Upper lobe of left lung (tissue), 6 donors: ENCODE measurements at regions not wholly inside any gene's neighbourhood (a gene's known extent, or its start where the extent isn't known, plus 50 kb on each side); places are given as distances from the start of the nearest gene placed in this dataset.

Source experiments
- ATAC-seq, 2 donors: fragments of 200-7000 bp; cut with Tn5 transposase; one replicate each; pipeline ENCODE4 v1.9.1; 2022; ENCODE audit warnings: mild to moderate bottlenecking in 2 of 2, moderate library complexity in 2 of 2; ENCODE audit not compliant: low FRiP score in 2 of 2
- DNase-seq, 2 donors: peaks; one replicate each; pipeline ENCODE4 v3.0.0-alpha.2; 2019 to 2020
- H3K27ac ChIP-seq, 4 donors: fragments of 200-600 bp; sonication (generic); one replicate each; pipeline ENCODE4 v1.5.1; 2016 to 2019
- H3K27me3 ChIP-seq, 4 donors: fragments of 200-600 bp; sonication (generic); one replicate each; pipeline ENCODE4 v1.5.1; 2017 to 2019
- H3K36me3 ChIP-seq, 4 donors: fragments of 200-600 bp; sonication (generic); one replicate each; pipeline ENCODE4 v1.5.1; 2016 to 2019
- H3K4me1 ChIP-seq, 4 donors: fragments of 200-600 bp; sonication (generic); one replicate each; pipeline ENCODE4 v1.5.1; 2018 to 2019
- H3K4me3 ChIP-seq, 4 donors: fragments of 200-600 bp; sonication (generic); one replicate each; pipeline ENCODE4 v1.5.1; 2017 to 2019; ENCODE audit warnings: mild to moderate bottlenecking in 2 of 4, moderate library complexity in 1 of 4
- H3K9me3 ChIP-seq, 4 donors: fragments of 200-600 bp; sonication (generic); one replicate each; pipeline ENCODE4 v1.5.1; 2018 to 2019
- EP300 ChIP-seq, 4 donors: sonication (generic); formaldehyde crosslinking; IDR thresholded peaks; one replicate each; pipeline ENCODE4 v1.5.1; 2017; ENCODE audit warnings: antibody characterized with exemption in 4 of 4, control low read depth in 2 of 4
- POLR2A ChIP-seq, 4 donors: fragments of 450-650 bp; IDR thresholded peaks; one replicate each; pipeline ENCODE4 v1.5.1; 2016 to 2017; ENCODE audit warnings: antibody characterized with exemption in 4 of 4, mild to moderate bottlenecking in 2 of 4
- POLR2AphosphoS5 ChIP-seq, 2 donors: sonication (generic); formaldehyde crosslinking; IDR thresholded peaks; one replicate each; pipeline ENCODE4 v1.5.1; 2017; ENCODE audit warnings: antibody characterized with exemption in 2 of 2
- WGBS, 2 donors: methylation state at CpG; one replicate each; pipeline ENCODE4 v1.1.5; 2017 to 2018; 5-methylcytosine and 5-hydroxymethylcytosine counted together
- TF ChIP-seq, protein P1 (sequence below), 6 experiments: fragments of 450-650 bp in 4 of 6; fragments of 200-600 bp in 2 of 6; sonication (generic) in 2 of 6; IDR thresholded peaks; one replicate each; pipeline ENCODE4 v1.5.1; 2016 to 2019; ENCODE audit warnings: antibody characterized with exemption in 6 of 6
- donor health status: DM: no; HTN: no; CAD: no; lungs with moderate emphysema.
- donor health status: DM: no; HTN: yes; CAD: no; lungs with severe emphysema.

DNA sequence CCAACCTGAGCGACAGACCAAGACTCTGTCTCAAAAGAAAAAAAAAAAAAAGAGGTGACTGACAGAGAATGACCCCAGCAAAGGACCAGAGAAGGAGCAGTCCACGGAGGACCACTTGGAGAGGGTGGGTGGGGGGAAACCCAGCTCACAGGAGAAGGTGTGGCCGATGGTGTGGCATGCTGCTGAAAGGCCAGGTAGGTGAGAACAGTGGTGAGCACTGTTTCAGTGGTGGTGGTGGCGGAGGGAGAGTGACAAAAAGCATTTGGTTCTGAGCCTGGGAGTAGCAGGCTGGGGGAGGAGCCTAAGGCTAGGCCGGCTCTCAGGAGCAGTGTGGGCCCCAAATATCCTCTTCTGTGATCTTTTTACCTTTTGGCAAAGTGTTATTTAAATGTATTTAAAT lies 63.8 kb downstream of the IRF2BPL start:
- WGBS, 2 donors: 76 to 81% methylated on average over 5 of the region's 5 CpGs

DNA sequence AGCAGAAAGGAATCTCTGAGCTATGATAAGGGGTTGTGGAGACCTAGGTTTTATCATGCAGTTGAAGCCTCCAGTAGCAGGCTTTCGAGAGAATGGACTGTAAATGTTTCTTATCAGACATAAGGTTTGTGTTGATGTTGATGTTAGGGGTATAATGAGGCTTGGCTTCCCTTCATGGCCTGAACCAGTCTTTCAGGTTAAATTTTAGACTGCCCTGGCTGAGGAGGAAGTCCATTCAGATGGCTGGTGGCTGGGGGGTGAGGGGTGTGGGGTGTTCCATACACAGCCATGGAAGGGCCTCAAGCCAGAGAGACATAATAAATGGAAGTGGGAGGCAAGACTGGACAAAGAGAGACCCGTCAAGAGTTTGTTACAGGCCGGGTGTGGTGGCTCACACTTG lies 65.1 kb downstream of the IRF2BPL start:
- Histone ChIP-seq H3K4me3 (no peak overlapping the region), H3K27ac (no peak overlapping the region), H3K4me1 (peaks cover 13 to 33% (median 19%) of the 10 kb centered on the region in 4 donors), H3K9me3 (no peaks in the 10 kb centered on the region), H3K36me3 (no peaks in the 10 kb centered on the region), H3K27me3 (no peaks in the 10 kb centered on the region)
- ATAC-seq: no peak
- 78 to 79% methylated on average over 3 of the region's 3 CpGs for WGBS, 2 donors
- TF ChIP-seq POLR2A (IDR thresholded peaks at IDR 0.05) (no peak), EP300 (IDR thresholded peaks at IDR 0.05) (no peak), POLR2AphosphoS5 (IDR thresholded peaks at IDR 0.05) (no peak)
- TF ChIP-seq, protein P1, sequence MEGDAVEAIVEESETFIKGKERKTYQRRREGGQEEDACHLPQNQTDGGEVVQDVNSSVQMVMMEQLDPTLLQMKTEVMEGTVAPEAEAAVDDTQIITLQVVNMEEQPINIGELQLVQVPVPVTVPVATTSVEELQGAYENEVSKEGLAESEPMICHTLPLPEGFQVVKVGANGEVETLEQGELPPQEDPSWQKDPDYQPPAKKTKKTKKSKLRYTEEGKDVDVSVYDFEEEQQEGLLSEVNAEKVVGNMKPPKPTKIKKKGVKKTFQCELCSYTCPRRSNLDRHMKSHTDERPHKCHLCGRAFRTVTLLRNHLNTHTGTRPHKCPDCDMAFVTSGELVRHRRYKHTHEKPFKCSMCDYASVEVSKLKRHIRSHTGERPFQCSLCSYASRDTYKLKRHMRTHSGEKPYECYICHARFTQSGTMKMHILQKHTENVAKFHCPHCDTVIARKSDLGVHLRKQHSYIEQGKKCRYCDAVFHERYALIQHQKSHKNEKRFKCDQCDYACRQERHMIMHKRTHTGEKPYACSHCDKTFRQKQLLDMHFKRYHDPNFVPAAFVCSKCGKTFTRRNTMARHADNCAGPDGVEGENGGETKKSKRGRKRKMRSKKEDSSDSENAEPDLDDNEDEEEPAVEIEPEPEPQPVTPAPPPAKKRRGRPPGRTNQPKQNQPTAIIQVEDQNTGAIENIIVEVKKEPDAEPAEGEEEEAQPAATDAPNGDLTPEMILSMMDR (IDR thresholded peaks at IDR 0.05): no peak
- DNase-seq: no peak

More for the DNA sequence above, 63.8 kb downstream of the IRF2BPL start:
- ATAC-seq (no peak), DNase-seq (no peak)
- no peaks in the 10 kb centered on the region for H3K9me3 ChIP-seq
- no peak overlapping the region for H3K27ac ChIP-seq
- no peaks in the 10 kb centered on the region for H3K27me3 ChIP-seq
- peaks cover 12 to 24% (median 15%) of the 10 kb centered on the region in 4 donors for H3K4me1 ChIP-seq
- TF ChIP-seq POLR2A (IDR thresholded peaks at IDR 0.05) (no peak), EP300 (IDR thresholded peaks at IDR 0.05) (no peak), POLR2AphosphoS5 (IDR thresholded peaks at IDR 0.05) (no peak)
- TF ChIP-seq, protein P1 (IDR thresholded peaks at IDR 0.05): no peak
- no peaks in the 10 kb centered on the region for H3K36me3 ChIP-seq
- no peak overlapping the region for H3K4me3 ChIP-seq

DNA sequence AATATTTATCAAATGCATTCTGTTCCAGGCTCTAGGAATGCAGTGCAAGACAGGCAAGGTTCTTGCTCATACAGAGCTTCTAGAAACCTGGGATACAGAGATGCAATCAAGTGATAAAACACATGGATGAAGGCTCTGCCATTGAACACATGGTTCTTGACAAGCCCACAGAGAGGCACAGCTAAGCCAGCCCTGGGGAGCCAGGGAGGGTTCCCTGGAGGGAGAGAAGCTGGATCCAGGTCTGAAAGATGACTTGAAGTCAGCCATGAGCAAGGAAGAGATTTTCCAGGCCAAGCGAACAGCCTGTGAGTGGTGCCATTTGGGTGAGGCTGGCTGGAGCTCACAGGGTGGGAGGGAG lies 66.2 kb downstream of the IRF2BPL start:
- peak overlapping the region in 3 of 4 donors; percentile 40 to 50 (median 48) for H3K4me3 ChIP-seq
- H3K36me3 ChIP-seq: no peaks in the 10 kb centered on the region
- 83 to 94% methylated on average over 1 of the region's 1 CpG for WGBS, 2 donors
- H3K9me3 ChIP-seq: no peaks in the 10 kb centered on the region
- H3K27ac ChIP-seq: peak overlapping the region; percentile 84 to 89 (median 86)
- no peaks in the 10 kb centered on the region for H3K27me3 ChIP-seq
- peaks cover 19 to 44% (median 28%) of the 10 kb centered on the region in 4 donors for H3K4me1 ChIP-seq
- DNase-seq: no peak
- no peak for TF ChIP-seq POLR2AphosphoS5 (IDR thresholded peaks at IDR 0.05)
- no peak for TF ChIP-seq POLR2A (IDR thresholded peaks at IDR 0.05)
- TF ChIP-seq, protein P1 (IDR thresholded peaks at IDR 0.05): no peak
- no peak for TF ChIP-seq EP300 (IDR thresholded peaks at IDR 0.05)
- no peak for ATAC-seq

DNA sequence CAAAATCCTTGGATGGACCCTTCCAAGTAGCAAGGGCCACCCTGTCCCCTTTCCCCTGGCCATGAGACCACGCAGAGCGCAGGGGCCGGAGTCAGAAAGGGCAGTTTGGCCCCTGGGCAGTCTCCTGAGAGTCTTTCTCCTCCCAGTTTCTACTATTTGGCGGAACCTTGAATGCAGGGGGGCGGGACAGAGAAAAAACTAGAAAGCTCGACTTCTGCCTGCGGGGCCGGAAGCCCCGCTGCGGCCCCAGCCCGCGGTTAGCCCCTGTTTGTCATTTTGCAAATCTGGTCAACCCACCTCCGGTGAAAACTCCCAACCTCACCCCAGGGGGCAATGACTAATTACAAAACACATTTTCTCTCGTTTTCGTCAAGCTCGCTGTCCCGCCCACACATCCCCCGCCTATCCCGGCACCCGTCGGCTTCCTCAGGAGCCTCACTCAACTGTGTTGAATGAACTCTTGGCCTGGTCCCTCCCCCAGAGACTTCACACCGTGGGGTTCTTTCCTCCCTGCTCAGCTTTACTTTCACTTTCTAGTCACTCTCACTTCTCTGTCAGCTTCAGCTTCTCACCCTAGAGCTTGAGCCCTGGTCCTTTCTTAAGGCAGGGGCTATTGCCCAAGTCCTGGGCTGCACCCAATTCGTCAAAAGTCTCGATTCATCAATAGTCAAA lies 66.7 kb downstream of the IRF2BPL start:
- H3K27ac ChIP-seq: peak overlapping the region; percentile 84 to 89 (median 86)
- DNase-seq (peak; percentile 90 to 93), ATAC-seq (peak; percentile 94 to 95)
- 0 to 5% methylated on average over 20 to 24 of the region's 24 CpGs for WGBS, 2 donors
- TF ChIP-seq, protein P1 (IDR thresholded peaks at IDR 0.05): no peak
- TF ChIP-seq POLR2AphosphoS5 (IDR thresholded peaks at IDR 0.05) (peak; percentile 46 to 65), POLR2A (IDR thresholded peaks at IDR 0.05) (no peak), EP300 (IDR thresholded peaks at IDR 0.05) (peak in 1 of 4 donors; percentile 28)
- H3K9me3 ChIP-seq: no peaks in the 10 kb centered on the region
- H3K4me3 ChIP-seq: peak overlapping the region in 3 of 4 donors; percentile 40 to 50 (median 48)
- H3K36me3 ChIP-seq: no peaks in the 10 kb centered on the region
- peaks cover 24 to 49% (median 33%) of the 10 kb centered on the region in 4 donors for H3K4me1 ChIP-seq
- no peaks in the 10 kb centered on the region for H3K27me3 ChIP-seq
